ACC112 (cell line): ENCODE measurements at regions not wholly inside any gene's neighbourhood (a gene's known extent, or its start where the extent isn't known, plus 50 kb on each side); places are given as distances from the start of the nearest gene placed in this dataset.
"Not testable (repeated sequence)": the region's sequence is repeated elsewhere in the genome, so short reads cannot be mapped to it uniquely, and the experiment has no call there.

Experiments
- H2AFZ ChIP-seq: fragments of 200-600 bp; sonication (generic); one replicate; pipeline ENCODE4 v1.6.0; 2017; ENCODE audit warnings: antibody characterized with exemption, low read length; ENCODE audit not compliant: unreplicated experiment
- H3K27ac ChIP-seq: fragments of 200-600 bp; sonication (generic); 2 replicates; pipeline ENCODE4 v1.5.1; 2014; ENCODE audit warnings: low read depth, mild to moderate bottlenecking, antibody characterized with exemption, low read length, moderate library complexity
- H3K27me3 ChIP-seq: fragments of 200-600 bp; sonication (generic); 2 replicates; pipeline ENCODE4 v1.6.1; 2014; ENCODE audit warnings: mild to moderate bottlenecking, antibody characterized with exemption, low read length, moderate library complexity, mixed read lengths; ENCODE audit not compliant: insufficient read depth
- H3K36me3 ChIP-seq: fragments of 200-600 bp; sonication (generic); 2 replicates; pipeline ENCODE4 v1.6.1; 2016; ENCODE audit warnings: mild to moderate bottlenecking, antibody characterized with exemption, low read length, moderate library complexity, mixed read lengths; ENCODE audit not compliant: insufficient read depth
- H3K4me1 ChIP-seq: fragments of 200-600 bp; sonication (generic); one replicate; pipeline ENCODE4 v1.6.1; 2016; ENCODE audit warnings: low read length, mixed read lengths; ENCODE audit not compliant: insufficient read depth, unreplicated experiment, control insufficient read depth
- H3K4me3 ChIP-seq: fragments of 200-600 bp; sonication (generic); 2 replicates; pipeline ENCODE4 v1.5.1; 2014; ENCODE audit warnings: mild to moderate bottlenecking, low read depth, low read length
- H3K79me2 ChIP-seq: fragments of 200-600 bp; sonication (generic); one replicate; pipeline ENCODE4 v1.6.0; 2016; ENCODE audit warnings: low read length; ENCODE audit not compliant: control insufficient read depth, unreplicated experiment, insufficient read depth

GRCh38 chr3:140766465-140766864 is 88.6 kb downstream of the TRIM42 start:
- H3K36me3 ChIP-seq: no peaks in the 10 kb centered on the region
- no peaks in the 10 kb centered on the region for H3K79me2 ChIP-seq
- no peak overlapping the region for H2AFZ ChIP-seq
- H3K4me1 ChIP-seq: no peaks in the 10 kb centered on the region
- H3K4me3 ChIP-seq: no peak overlapping the region
- H3K27ac ChIP-seq: no peak overlapping the region
- peaks cover 5% of the 10 kb centered on the region; the same call in 1 of the 2 replicates for H3K27me3 ChIP-seq

GRCh38 chr3:140767566-140767965 is 89.7 kb downstream of the TRIM42 start:
- no peak overlapping the region for H2AFZ ChIP-seq
- H3K27ac ChIP-seq: no peak overlapping the region
- peaks cover 5% of the 10 kb centered on the region; the same call in 1 of the 2 replicates for H3K27me3 ChIP-seq
- H3K79me2 ChIP-seq: no peaks in the 10 kb centered on the region
- H3K4me1 ChIP-seq: no peaks in the 10 kb centered on the region
- H3K36me3 ChIP-seq: no peaks in the 10 kb centered on the region
- no peak overlapping the region for H3K4me3 ChIP-seq

- H3K79me2 ChIP-seq: no peaks in the 10 kb centered on the region
- H3K27me3 ChIP-seq: peaks cover 5% of the 10 kb centered on the region; the same call in 1 of the 2 replicates
- no peak overlapping the region for H3K27ac ChIP-seq
- no peaks in the 10 kb centered on the region for H3K4me1 ChIP-seq
- no peaks in the 10 kb centered on the region for H3K36me3 ChIP-seq
- no peak overlapping the region for H2AFZ ChIP-seq
- H3K4me3 ChIP-seq: no peak overlapping the region
These were observed 91.1 kb downstream of the TRIM42 start for GRCh38 chr3:140768941-140769340.

GRCh38 chr3:140769951-140770350 is 92.1 kb downstream of the TRIM42 start:
- Histone ChIP-seq H3K4me3 (no peak overlapping the region), H3K36me3 (no peaks in the 10 kb centered on the region), H2AFZ (no peak overlapping the region), H3K27me3 (peaks cover 5% of the 10 kb centered on the region; the same call in 1 of the 2 replicates), H3K27ac (no peak overlapping the region), H3K4me1 (no peaks in the 10 kb centered on the region), H3K79me2 (no peaks in the 10 kb centered on the region)

GRCh38 chr3:140770977-140771667 is 93.3 kb downstream of the TRIM42 start:
- no peak overlapping the region for H3K27ac ChIP-seq
- peaks cover 5% of the 10 kb centered on the region; the same call in 1 of the 2 replicates for H3K27me3 ChIP-seq
- H2AFZ ChIP-seq: no peak overlapping the region
- no peaks in the 10 kb centered on the region for H3K4me1 ChIP-seq
- no peak overlapping the region for H3K4me3 ChIP-seq
- no peaks in the 10 kb centered on the region for H3K79me2 ChIP-seq
- no peaks in the 10 kb centered on the region for H3K36me3 ChIP-seq

- no peaks in the 10 kb centered on the region for H3K79me2 ChIP-seq
- no peaks in the 10 kb centered on the region for H3K4me1 ChIP-seq
- H2AFZ ChIP-seq: no peak overlapping the region
- H3K4me3 ChIP-seq: no peak overlapping the region
- no peak overlapping the region for H3K27ac ChIP-seq
- H3K36me3 ChIP-seq: no peaks in the 10 kb centered on the region
- no peaks in the 10 kb centered on the region for H3K27me3 ChIP-seq
These were observed 99.9 kb downstream of the TRIM42 start for GRCh38 chr3:140777631-140778233.

GRCh38 chr3:140791368-140791767 is 113.5 kb downstream of the TRIM42 start:
- Histone ChIP-seq H3K4me1 (no peaks in the 10 kb centered on the region), H3K27me3 (peaks cover 7% of the 10 kb centered on the region), H2AFZ (no peak overlapping the region), H3K27ac (no peak overlapping the region), H3K79me2 (no peaks in the 10 kb centered on the region), H3K4me3 (no peak overlapping the region), H3K36me3 (no peaks in the 10 kb centered on the region)

GRCh38 chr3:140794507-140794906 is 116.6 kb downstream of the TRIM42 start:
- Histone ChIP-seq H2AFZ (no peak overlapping the region), H3K27me3 (peaks cover 7% of the 10 kb centered on the region), H3K4me1 (no peaks in the 10 kb centered on the region), H3K36me3 (no peaks in the 10 kb centered on the region), H3K4me3 (no peak overlapping the region), H3K27ac (no peak overlapping the region), H3K79me2 (no peaks in the 10 kb centered on the region)

- H3K27me3 ChIP-seq, H3K36me3 ChIP-seq, H3K4me3 ChIP-seq, H3K4me1 ChIP-seq, H3K27ac ChIP-seq, H2AFZ ChIP-seq, H3K79me2 ChIP-seq: not testable (repeated sequence)
These were observed 125.0 kb downstream of the TRIM42 start for GRCh38 chr3:140802898-140803297.

GRCh38 chr3:140809316-140809715 is 131.5 kb downstream of the TRIM42 start:
- no peak overlapping the region for H2AFZ ChIP-seq
- H3K79me2 ChIP-seq: no peaks in the 10 kb centered on the region
- no peak overlapping the region for H3K4me3 ChIP-seq
- no peaks in the 10 kb centered on the region for H3K36me3 ChIP-seq
- no peaks in the 10 kb centered on the region for H3K4me1 ChIP-seq
- H3K27ac ChIP-seq: no peak overlapping the region
- H3K27me3 ChIP-seq: no peaks in the 10 kb centered on the region
